NT2/D1 (cell line): ENCODE measurements at regions not wholly inside any gene's neighbourhood (a gene's known extent, or its start where the extent isn't known, plus 50 kb on each side); places are given as distances from the start of the nearest gene placed in this dataset.

Experiments used
- DNase-seq: peaks from one replicate; pipeline ENCODE4 v3.0.0-alpha.2; 2011; ENCODE audit warnings: low read depth, low spot score
- H3K27me3 ChIP-seq: 2 replicates; pipeline ENCODE4 v1.6.0; 2011; ENCODE audit warnings: mild to moderate bottlenecking; ENCODE audit not compliant: insufficient read length, insufficient read depth
- H3K36me3 ChIP-seq: 2 replicates; pipeline ENCODE4 v1.6.1; 2011; ENCODE audit warnings: mild to moderate bottlenecking, low read length, mixed read lengths; ENCODE audit not compliant: insufficient read depth, insufficient read length
- H3K4me1 ChIP-seq: 2 replicates; pipeline ENCODE4 v1.5.1; 2011; ENCODE audit not compliant: insufficient read depth, insufficient read length
- H3K4me3 ChIP-seq: 2 replicates; pipeline ENCODE4 v1.5.1; 2011; ENCODE audit warnings: low read depth; ENCODE audit not compliant: insufficient read length
- H3K9ac ChIP-seq: 2 replicates; pipeline ENCODE4 v1.6.0; 2011; ENCODE audit warnings: low read depth; ENCODE audit not compliant: insufficient read length
- H3K9me3 ChIP-seq: 2 replicates; pipeline ENCODE4 v1.5.1; 2011; ENCODE audit warnings: mild to moderate bottlenecking, low read length; ENCODE audit not compliant: insufficient read depth
- SUZ12 ChIP-seq: IDR thresholded peaks from 2 replicates; pipeline ENCODE4 v1.6.1; 2011; ENCODE audit not compliant: insufficient read length, insufficient read depth; ENCODE audit errors: extremely low read depth
- YY1 ChIP-seq: IDR thresholded peaks from 2 replicates; pipeline ENCODE4 v1.6.1; 2011; ENCODE audit not compliant: insufficient read length, insufficient read depth
- ZNF274 ChIP-seq: IDR thresholded peaks from 2 replicates; pipeline ENCODE4 v1.6.1; 2011; ENCODE audit warnings: mild to moderate bottlenecking, low read depth, low read length

GRCh38 chr9:79776581-79776980 is 204.8 kb downstream of the TLE4 start:
- Histone ChIP-seq H3K9me3 (no peaks in the 10 kb centered on the region), H3K9ac (no peak overlapping the region), H3K36me3 (no peaks in the 10 kb centered on the region), H3K4me3 (no peak overlapping the region), H3K27me3 (no peaks in the 10 kb centered on the region), H3K4me1 (no peaks in the 10 kb centered on the region)
- DNase-seq, result no peak
- TF ChIP-seq YY1 (no peak), ZNF274 (no peak), SUZ12 (no peak)
